IMR-90 (cell line): ENCODE measurements at regions not wholly inside any gene's neighbourhood (a gene's known extent, or its start where the extent isn't known, plus 50 kb on each side); places are given as distances from the start of the nearest gene placed in this dataset.

ENCODE experiments used
- CTCF ChIP-seq: conservative IDR thresholded peaks from 2 replicates; pipeline ENCODE4 v1.5.1; 2012; ENCODE audit warnings: mild to moderate bottlenecking, low read depth, low read length, improper control_type of control experiment
- MAFK ChIP-seq: IDR thresholded peaks from 2 replicates; pipeline ENCODE4 v1.6.1; 2012; ENCODE audit warnings: low read depth, low read length, improper control_type of control experiment
- RAD21 ChIP-seq: IDR thresholded peaks from 2 replicates; pipeline ENCODE4 v1.6.1; 2012; ENCODE audit warnings: low read length, improper control_type of control experiment
- TF ChIP-seq, protein P1 (sequence below): fragments of 150-350 bp; IDR thresholded peaks from 2 replicates; pipeline ENCODE4 v1.6.1; 2016; ENCODE audit warnings: low read depth, mild to moderate bottlenecking, low read length, moderate library complexity, borderline replicate concordance

GRCh38 chr10:88047579-88047978 is 184.2 kb downstream of the PTEN start:
- no peak for TF ChIP-seq MAFK
- TF ChIP-seq RAD21, result no peak
- TF ChIP-seq, protein P1, sequence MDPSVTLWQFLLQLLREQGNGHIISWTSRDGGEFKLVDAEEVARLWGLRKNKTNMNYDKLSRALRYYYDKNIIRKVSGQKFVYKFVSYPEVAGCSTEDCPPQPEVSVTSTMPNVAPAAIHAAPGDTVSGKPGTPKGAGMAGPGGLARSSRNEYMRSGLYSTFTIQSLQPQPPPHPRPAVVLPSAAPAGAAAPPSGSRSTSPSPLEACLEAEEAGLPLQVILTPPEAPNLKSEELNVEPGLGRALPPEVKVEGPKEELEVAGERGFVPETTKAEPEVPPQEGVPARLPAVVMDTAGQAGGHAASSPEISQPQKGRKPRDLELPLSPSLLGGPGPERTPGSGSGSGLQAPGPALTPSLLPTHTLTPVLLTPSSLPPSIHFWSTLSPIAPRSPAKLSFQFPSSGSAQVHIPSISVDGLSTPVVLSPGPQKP, result no peak
- no peak for TF ChIP-seq CTCF
